PC-9 (cell line): ENCODE measurements at regions not wholly inside any gene's neighbourhood (a gene's known extent, or its start where the extent isn't known, plus 50 kb on each side); places are given as distances from the start of the nearest gene placed in this dataset.
A peak's percentile ranks its signal among the peaks of the same experiment; 100 is the strongest.

Experiments
- BruUV-seq: library from RNA; stranded (reverse); fragments of 400-500 nt; replicated peaks from 2 replicates; lab custom pipeline; 2021; lab: Mats Ljungman, UMichigan
- CTCF ChIA-PET: fragments of 300-600 bp; sonication (Branson Sonifier 250); formaldehyde crosslinking; loops from one replicate; lab custom pipeline; 2022; ENCODE audit warnings: antibody characterized with exemption; lab: Charles Lee
- POLR2A ChIA-PET: fragments of 300-600 bp; sonication (Branson Sonifier 250); formaldehyde crosslinking; loops from one replicate; lab custom pipeline; 2022; ENCODE audit warnings: antibody characterized with exemption; ENCODE audit not compliant: unreplicated experiment; lab: Charles Lee
- DNase-seq, 2 experiments: peaks; one replicate each; pipeline versions ENCODE4 v3.0.0 to v3.0.0-alpha.2; 2015 to 2022; ENCODE audit warnings: mixed read lengths in 1 of 2
- H2AFZ ChIP-seq: fragments of 200-600 bp; sonication (generic); 2 replicates; pipeline ENCODE4 v1.8.1; 2017; ENCODE audit warnings: antibody characterized with exemption
- H3F3A ChIP-seq: fragments of 200-600 bp; sonication (generic); 2 replicates; pipeline ENCODE4 v1.8.1; 2017; ENCODE audit warnings: antibody characterized with exemption, mild to moderate bottlenecking, low read depth; ENCODE audit not compliant: insufficient read depth
- H3K27ac ChIP-seq: fragments of 200-600 bp; sonication (generic); 2 replicates; pipeline ENCODE4 v1.6.1; 2016; ENCODE audit warnings: mixed run types
- H3K27me3 ChIP-seq: fragments of 200-600 bp; sonication (generic); 2 replicates; pipeline ENCODE4 v1.6.1; 2016; ENCODE audit warnings: low read depth, mixed run types; ENCODE audit not compliant: insufficient read depth
- H3K36me3 ChIP-seq: fragments of 200-600 bp; sonication (generic); 2 replicates; pipeline ENCODE4 v1.6.1; 2016; ENCODE audit warnings: low read depth, mixed run types
- H3K4me1 ChIP-seq: fragments of 200-600 bp; sonication (generic); replicated peaks from 2 replicates; pipeline ENCODE4 v1.6.1; 2016; ENCODE audit warnings: mixed run types; ENCODE audit not compliant: insufficient read depth
- H3K4me2 ChIP-seq: fragments of 200-600 bp; sonication (generic); 2 replicates; pipeline ENCODE4 v1.6.1; 2017; ENCODE audit warnings: mixed run types
- H3K4me3 ChIP-seq: fragments of 200-600 bp; sonication (generic); 2 replicates; pipeline ENCODE4 v1.6.1; 2016; ENCODE audit warnings: mixed run types
- H3K79me2 ChIP-seq: fragments of 200-600 bp; sonication (generic); 2 replicates; pipeline ENCODE4 v1.6.1; 2017; ENCODE audit warnings: low read depth, mixed run types
- H3K9me2 ChIP-seq: fragments of 200-600 bp; sonication (generic); 2 replicates; pipeline ENCODE4 v1.8.1; 2017; ENCODE audit warnings: mild to moderate bottlenecking; ENCODE audit not compliant: insufficient read depth
- H3K9me3 ChIP-seq: fragments of 200-600 bp; sonication (generic); 2 replicates; pipeline ENCODE4 v1.8.1; 2016; ENCODE audit warnings: low read depth; ENCODE audit not compliant: insufficient read depth
- H4K20me1 ChIP-seq: fragments of 200-600 bp; sonication (generic); 2 replicates; pipeline ENCODE4 v1.8.1; 2017; ENCODE audit not compliant: insufficient read depth
- EZH2 ChIP-seq: fragments of 200-600 bp; sonication (generic); IDR thresholded peaks from 2 replicates; pipeline ENCODE4 v1.8.0; 2017; ENCODE audit warnings: antibody characterized with exemption, low read depth
- intact Hi-C: fragments of 100-400 bp; cut with micrococcal nuclease; formaldehyde crosslinking; loops from one replicate; pipeline ENCODE4 v1.10.0; 2022; ENCODE audit not compliant: unreplicated experiment
- TF ChIP-seq, protein P1 (sequence below): fragments of 200-600 bp; sonication (generic); conservative IDR thresholded peaks from 2 replicates; pipeline ENCODE4 v1.6.1; 2017; ENCODE audit warnings: mixed run types, antibody characterized with exemption, mild to moderate bottlenecking, moderate library complexity

DNA sequence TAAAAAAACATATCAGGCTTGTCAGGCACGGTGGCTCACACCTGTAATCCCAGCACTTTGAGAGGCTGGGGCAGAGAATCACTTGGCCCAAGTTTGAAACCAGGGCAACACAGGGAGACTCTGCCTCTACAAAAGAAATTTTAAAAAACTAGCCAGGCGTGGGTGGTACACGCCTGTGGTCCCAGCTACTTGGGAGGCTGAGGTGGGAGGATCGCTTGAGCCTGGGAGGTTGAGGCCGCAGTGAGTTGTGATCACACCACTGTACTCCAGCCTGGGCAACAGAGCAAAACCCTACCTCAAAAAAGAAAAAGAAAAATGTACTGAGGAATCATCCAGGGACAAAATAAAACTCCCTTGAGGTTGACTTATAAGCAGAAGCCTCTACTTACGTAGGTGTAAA, 149.9 kb upstream of the KLF14 start:
- TF ChIP-seq, protein P1, sequence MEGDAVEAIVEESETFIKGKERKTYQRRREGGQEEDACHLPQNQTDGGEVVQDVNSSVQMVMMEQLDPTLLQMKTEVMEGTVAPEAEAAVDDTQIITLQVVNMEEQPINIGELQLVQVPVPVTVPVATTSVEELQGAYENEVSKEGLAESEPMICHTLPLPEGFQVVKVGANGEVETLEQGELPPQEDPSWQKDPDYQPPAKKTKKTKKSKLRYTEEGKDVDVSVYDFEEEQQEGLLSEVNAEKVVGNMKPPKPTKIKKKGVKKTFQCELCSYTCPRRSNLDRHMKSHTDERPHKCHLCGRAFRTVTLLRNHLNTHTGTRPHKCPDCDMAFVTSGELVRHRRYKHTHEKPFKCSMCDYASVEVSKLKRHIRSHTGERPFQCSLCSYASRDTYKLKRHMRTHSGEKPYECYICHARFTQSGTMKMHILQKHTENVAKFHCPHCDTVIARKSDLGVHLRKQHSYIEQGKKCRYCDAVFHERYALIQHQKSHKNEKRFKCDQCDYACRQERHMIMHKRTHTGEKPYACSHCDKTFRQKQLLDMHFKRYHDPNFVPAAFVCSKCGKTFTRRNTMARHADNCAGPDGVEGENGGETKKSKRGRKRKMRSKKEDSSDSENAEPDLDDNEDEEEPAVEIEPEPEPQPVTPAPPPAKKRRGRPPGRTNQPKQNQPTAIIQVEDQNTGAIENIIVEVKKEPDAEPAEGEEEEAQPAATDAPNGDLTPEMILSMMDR = no peak
- no peak for TF ChIP-seq EZH2
- no peak overlapping the region for H3K4me2 ChIP-seq
- H3K4me3 ChIP-seq = no peak overlapping the region
- H4K20me1 ChIP-seq = peaks cover 65% of the 10 kb centered on the region
- H3K79me2 ChIP-seq = peaks cover 94% of the 10 kb centered on the region
- DNase-seq = no peak
- ChIA-PET CTCF (interaction anchor here (0.6 kb wide), 1 partner anchor 98 kb away, joined by 5 read pairs; no protein-coding TSS in a partner anchor), POLR2A (no interaction called here)
- intact Hi-C loops = no loop called here
- no TSS peak for BruUV-seq
- peaks cover 99% of the 10 kb centered on the region for H3F3A ChIP-seq
- H3K27ac ChIP-seq = peak overlapping the region; percentile 76
- H3K27me3 ChIP-seq = no peaks in the 10 kb centered on the region
- H3K4me1 ChIP-seq = peaks cover 55% of the 10 kb centered on the region
- peaks cover 88% of the 10 kb centered on the region for H3K36me3 ChIP-seq
- no peaks in the 10 kb centered on the region for H3K9me3 ChIP-seq
- H3K9me2 ChIP-seq = no peaks in the 10 kb centered on the region
- H2AFZ ChIP-seq = no peak overlapping the region

DNA sequence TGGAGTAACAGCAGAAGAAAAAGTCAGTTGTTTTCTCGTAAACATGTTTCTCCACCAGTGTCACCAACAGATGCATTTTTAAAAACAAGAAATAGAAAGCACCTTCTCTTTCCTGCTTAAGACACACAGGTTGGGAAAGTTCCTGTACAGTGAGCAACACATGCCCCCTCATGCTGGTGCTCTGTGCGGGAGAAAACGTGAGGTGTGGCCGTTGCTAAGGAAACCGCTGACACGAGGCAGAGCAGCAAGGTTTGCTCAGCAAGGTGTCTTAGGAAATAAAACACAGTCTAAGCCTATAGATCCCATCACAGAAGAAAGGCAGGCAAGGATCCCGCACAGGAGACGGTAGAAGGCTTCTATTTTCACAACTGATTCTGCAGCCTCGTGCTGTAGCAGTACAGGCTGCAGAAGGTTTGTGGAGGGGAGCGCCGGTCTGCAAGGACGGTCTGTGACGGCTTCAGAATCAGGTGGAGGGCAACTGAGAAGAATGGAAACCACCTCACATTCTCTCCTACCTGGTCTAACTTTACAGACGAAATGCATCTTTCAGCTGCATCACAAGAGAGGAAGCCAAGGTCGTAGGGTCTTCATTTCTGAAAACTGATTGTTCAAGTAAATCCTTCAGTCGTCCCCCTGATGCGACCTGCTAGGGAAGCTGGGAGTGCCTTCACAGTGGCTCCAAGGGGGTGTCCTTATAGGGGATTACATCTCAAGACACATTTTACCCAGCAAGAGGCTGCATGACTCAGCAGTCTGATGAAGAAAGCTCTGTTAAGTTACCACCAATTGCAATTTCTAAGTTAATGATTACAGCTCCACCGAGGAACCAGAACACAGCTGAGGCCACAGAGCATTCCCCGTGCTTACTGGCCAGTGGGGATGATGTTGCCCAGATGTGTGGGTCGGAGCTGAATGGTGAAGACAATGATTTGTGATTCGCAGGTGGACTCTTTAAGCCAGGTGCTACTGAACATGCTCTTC, 150.7 kb upstream of the KLF14 start:
- BruUV-seq = no TSS peak
- peaks cover 63% of the 10 kb centered on the region for H3K4me1 ChIP-seq
- intact Hi-C loops = no loop called here

More for the DNA sequence above, 150.7 kb upstream of the KLF14 start:
- CTCF ChIA-PET = interaction anchor here (0.9 to 1.3 kb wide), 2 partner anchors 12 to 76 kb away, joined by 3 to 10 read pairs; no protein-coding TSS in a partner anchor
- peak overlapping the region; percentile 76 for H3K27ac ChIP-seq
- peaks cover 86% of the 10 kb centered on the region for H3K36me3 ChIP-seq
- no peaks in the 10 kb centered on the region for H3K9me3 ChIP-seq
- no peak overlapping the region for H3K4me3 ChIP-seq
- peak in 1 of 2 experiments; percentile 61 for DNase-seq
- peaks cover 57% of the 10 kb centered on the region for H4K20me1 ChIP-seq
- POLR2A ChIA-PET = interaction anchor here (0.6 kb wide), 1 partner anchor 467 kb away, joined by 4 read pairs; no protein-coding TSS in a partner anchor
- no peaks in the 10 kb centered on the region for H3K9me2 ChIP-seq
- H3K4me2 ChIP-seq = no peak overlapping the region
- peaks cover 99% of the 10 kb centered on the region for H3F3A ChIP-seq
- no peak overlapping the region for H2AFZ ChIP-seq
- peaks cover 94% of the 10 kb centered on the region for H3K79me2 ChIP-seq
- H3K27me3 ChIP-seq = no peaks in the 10 kb centered on the region
- TF ChIP-seq, protein P1 = no peak
- no peak for TF ChIP-seq EZH2
